ENCODE measurements at regions not wholly inside any gene's neighbourhood (a gene's known extent, or its start where the extent isn't known, plus 50 kb on each side); places are given as distances from the start of the nearest gene placed in this dataset.

- no peak for TF ChIP-seq GATA3 (IDR thresholded peaks at IDR 0.05; ENCODE audit: low read depth, low read length)
- TF ChIP-seq GATA2 (IDR thresholded peaks at IDR 0.05; ENCODE audit: low read depth, low read length), result no peak
These were observed 148.3 kb downstream of the SEC61B start for GRCh38 chr9:99370376-99370775.
